GM19240 (cell line): ENCODE measurements at regions not wholly inside any gene's neighbourhood (a gene's known extent, or its start where the extent isn't known, plus 50 kb on each side); places are given as distances from the start of the nearest gene placed in this dataset.
"Not testable (repeated sequence)": the region's sequence is repeated elsewhere in the genome, so short reads cannot be mapped to it uniquely, and the experiment has no call there.

Experiments
- DNase-seq: peaks from one replicate; pipeline ENCODE4 v3.0.0; 2011; ENCODE audit warnings: low spot score; ENCODE audit not compliant: insufficient read length

DNA sequence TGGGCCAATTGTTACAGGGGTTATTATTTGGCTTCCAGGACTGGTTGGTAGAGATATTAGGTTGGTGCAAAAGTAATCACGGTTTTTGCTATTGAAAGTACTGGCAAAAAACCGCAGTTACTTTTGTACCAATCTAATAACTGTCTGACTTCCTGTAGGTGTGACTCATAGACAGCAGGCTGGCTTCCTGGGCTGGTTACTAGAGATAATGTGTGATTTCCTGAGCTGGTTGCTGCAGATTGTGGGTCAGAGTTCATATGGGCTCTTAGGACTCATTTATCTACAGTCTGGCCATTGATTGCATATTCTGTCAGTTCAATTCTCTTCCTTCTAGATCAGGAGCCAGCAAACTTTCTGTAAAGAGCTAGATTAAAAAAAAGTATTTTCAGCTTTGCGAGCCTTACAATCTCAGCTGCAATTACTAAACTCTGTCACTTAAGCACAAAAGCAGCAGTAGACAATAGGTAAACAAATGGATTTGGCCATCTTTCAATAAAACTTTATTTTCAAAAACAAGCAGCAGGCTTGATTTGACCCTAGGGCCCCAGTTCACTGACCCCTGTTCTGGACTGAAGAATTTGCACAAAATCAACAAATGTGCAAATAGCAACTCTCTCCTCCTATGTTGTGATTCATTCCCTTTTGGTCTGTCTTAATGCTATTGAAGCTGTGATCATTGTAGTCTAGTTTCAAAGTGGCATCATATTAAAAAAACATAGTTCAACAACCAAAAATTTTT lies 50.8 kb upstream of the BOD1L1 start:
- no peak for DNase-seq

DNA sequence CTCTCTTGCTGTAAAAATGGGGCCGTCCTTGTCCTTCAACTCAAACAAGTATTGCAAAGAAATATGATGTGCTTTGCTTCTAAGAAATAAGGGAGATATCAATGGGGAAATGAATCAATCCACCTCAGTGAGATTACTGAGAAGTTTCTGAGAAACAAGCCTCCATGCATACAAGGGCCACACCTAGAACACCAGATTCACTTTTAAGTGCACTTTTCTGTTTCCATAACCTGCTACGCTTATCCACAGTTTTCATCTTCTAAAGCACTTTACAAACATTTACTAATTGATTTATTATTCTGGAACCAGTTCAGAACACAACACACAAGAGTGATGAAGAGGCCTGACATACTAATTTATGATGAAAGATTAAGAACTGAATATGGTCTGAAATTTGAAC lies 54.0 kb upstream of the BOD1L1 start:
- DNase-seq, result no peak

DNA sequence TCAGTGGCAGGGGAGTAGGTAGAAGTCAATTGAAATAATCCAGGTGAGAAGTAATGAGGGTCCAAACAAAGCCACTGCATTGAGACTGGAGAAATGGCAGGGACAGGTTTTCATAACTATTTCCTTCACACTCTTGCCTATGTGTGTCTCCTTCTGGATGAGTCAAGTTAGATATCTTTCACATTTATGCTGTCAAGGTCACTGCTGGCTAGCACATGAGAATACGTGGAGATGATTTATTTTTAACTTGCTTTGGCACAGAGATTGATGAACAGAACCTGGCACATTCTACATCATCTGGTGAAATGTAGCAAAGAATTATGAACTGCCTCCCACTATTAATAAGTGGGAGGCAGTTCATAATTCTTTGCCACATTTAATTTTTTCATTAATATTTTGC lies 66.7 kb upstream of the BOD1L1 start:
- DNase-seq, result no peak

DNA sequence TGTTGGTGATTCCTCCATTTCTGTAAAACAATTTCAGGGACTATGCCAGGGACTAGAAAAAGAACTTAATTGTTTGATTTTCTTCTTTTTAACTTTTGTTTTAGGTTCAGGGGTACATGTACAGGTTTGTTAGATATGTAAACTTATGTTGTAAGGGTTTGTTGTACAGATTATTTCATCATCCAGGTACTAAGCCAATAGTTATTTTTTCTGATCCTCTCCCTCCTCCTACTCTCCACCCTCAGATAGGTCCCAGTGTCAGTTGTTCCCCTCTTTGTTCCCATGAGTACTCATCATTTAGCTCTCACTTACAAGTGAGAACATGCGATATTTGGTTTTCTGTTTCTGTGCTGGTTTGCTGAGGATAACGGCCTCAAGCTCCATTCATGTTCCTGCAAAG lies 70.8 kb upstream of the BOD1L1 start:
- no peak for DNase-seq

DNA sequence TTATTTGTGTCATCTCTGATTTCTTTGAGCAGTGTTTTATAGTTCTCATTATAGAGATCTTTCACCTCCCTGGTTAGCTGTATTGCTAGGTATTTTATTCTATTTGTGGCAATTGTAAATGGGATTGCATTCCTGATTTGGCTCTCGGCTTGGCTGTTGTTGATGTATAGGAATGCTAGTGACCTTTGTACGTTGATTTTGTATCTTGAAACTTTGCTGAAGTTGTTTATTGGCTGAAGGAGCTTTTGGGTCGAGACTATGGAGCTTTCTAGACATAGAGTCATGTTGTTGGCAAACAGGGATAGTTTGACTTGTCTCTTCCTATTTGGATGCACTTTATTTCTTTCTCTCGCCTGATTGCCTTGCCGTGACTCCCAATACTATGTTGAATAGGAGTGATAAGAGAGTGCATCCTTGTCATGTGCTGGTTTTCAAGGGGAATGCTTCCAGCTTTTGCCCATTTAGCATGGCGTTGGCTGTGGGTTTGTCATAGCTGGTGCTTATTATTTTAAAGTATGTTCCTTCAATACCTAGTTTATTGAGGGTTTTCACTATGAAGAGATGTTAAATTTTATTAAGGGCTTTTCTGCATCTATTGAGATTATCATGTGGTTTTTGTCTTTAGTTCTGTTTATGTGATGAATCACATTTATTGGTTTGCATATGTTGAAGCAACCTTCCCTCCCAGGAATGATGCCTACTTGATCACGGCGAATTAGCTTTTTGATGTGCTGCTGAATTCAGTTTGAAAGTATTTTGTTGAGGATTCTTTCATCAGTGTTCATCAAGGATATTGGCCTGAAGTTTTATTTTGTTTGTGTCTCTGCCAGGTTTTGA lies 72.7 kb upstream of the BOD1L1 start:
- no peak for DNase-seq

DNA sequence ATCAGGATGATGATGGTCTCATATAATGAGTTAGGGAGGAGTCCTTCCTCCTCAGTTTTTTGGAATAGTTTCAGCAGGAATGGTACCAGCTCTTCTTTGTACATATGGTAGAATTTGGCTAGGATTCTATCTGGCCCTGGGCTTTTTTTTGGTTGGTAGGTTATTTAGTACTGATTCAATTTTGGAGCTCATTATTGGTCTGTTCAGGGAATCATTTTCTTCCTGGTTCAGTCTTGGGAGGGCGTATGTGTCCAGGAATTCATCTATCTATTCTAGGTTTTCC lies 73.3 kb upstream of the BOD1L1 start:
- not testable (repeated sequence) for DNase-seq

DNA sequence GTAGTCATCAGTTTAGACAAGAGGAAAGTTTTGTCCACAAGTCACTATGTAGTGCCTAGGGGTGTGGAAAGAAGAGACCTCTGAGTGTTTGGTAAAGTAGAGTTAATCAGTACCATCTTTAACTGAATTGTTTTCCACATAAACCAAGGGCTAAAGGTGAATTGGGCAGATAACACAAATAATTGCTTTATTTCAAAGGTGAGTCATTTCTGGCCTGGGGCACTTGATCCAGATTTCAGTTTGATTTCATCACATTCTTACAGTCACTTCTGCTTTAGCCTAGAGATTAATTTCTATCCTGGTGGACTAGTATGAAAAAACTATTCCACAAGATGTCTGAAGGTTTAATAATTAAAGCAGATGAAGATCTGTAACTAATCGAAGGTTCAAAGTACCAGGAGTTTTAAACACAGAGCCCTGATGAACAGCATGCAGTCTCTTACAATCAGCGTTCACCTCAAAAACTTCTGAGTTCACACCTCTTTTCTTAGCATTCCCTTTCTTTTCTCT lies 74.5 kb upstream of the BOD1L1 start:
- DNase-seq, result no peak

DNA sequence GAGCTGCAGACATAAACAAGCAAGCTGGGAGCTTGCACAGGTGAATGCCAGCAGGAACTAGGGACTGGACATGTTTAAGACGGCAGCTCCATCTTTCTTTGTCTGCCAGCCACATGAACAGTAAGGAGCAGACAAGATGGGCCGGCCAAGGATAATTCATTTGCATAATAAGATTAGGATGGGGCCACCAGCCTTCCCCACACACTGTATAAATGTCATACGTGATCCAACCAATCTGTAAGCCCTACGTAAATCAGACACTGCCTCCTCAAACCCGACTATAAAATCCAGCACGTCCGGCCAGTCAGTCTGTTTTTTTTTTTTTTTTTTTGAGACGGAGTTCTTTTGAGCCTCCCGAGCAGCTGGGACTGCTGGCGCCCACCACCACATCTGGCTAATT lies 75.6 kb upstream of the BOD1L1 start:
- DNase-seq, result no peak

DNA sequence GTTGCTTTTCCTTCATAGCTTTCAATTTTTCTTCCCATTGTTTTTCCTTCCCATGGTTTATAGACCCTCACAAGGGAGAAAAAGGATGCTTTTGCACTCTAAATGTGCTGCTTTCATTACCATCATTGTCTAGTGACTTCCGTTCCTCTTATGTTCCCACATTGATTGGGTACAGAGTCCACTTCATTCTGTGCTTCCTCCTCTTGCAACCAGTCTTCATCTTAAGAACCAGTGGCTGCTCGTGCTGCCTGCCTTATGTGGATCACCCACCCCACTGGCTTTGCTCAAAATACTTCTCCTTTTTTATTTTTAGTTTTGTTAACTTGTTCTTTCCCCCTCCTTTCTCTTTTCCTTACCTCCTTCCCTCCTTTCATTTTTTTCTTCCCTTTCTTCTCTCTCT lies 76.5 kb upstream of the BOD1L1 start:
- DNase-seq, result no peak

DNA sequence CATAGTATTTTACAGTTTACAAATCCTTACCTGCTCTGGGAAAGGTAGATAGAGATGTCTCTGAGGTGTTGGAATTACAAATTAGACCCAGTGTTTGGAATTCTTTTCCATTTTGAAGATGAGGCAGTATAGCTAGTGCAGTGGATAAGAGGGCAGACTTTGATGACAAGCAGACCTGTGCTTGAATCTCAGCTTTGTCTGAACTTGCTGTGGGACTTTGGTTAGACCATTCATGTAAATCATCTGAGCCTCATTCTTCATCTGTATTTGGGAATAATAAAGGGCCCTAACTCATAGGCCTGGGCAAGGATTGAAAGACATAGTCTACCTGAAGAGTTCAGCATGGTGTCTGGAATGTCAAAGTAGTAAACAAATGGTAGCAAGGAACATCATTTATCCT lies 77.2 kb upstream of the BOD1L1 start:
- DNase-seq, result no peak

DNA sequence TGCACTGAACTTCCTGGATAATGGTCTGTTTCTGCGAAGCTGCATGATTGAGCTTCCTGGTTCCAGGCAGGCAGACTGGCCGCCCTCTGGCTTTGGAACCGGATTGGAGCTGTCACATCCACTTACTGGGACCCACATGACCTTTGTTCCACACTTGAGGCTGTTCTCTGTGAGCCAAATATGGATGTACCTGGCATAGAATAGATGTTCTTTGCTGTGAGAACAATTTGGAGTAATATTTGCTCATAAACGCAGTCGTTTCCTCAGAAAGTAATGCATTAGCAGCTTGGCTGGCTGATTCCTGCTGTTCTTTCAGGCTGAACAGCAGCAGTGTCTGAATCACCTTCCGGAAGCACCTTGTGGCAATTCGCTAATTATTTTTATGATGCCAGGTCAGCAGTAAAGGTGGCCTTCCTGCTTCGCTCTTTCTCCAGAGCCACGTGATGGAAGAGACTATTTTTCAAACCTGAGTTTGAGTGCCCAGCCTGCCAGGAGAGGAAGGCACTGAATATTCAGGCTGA lies 78.1 kb upstream of the BOD1L1 start:
- DNase-seq, result no peak

DNA sequence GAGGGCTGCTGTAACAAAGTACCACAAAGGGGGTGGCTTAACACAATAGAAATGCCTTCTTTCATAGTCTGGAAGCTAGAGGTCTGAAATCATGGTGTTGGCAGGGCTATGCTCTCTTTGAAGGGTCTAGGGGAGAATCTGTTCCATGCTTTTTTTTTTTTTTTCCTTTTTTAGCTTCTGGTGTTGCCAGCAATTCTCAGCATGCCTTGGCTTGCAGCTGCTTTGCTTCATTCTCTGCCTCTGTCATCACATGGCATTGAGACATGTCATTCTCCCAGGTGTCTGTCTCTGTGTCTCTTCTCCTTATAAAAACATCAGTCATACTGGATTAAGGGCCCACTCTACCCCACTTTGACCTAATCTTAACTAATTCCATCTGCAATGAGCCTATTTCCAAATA lies 78.6 kb upstream of the BOD1L1 start:
- no peak for DNase-seq

DNA sequence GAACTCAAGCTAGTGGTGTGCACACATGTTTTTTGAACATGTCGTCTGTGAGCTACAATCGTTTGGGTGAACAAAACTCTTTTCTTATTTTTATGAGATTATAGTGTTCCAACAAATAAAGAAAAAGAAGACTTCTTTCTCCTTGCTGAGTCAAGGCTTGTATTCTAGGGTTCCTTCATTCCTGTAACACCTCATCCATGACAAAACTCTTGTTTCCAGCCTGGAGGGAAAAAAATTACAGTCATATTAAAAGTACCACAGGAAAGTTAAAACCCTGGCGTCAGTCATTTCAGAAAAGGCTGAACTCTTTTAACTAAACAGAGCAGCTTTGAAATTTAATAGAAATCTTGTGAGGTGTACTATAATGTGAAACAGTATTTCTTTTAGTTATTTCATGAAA lies 79.2 kb upstream of the BOD1L1 start:
- DNase-seq, result no peak

DNA sequence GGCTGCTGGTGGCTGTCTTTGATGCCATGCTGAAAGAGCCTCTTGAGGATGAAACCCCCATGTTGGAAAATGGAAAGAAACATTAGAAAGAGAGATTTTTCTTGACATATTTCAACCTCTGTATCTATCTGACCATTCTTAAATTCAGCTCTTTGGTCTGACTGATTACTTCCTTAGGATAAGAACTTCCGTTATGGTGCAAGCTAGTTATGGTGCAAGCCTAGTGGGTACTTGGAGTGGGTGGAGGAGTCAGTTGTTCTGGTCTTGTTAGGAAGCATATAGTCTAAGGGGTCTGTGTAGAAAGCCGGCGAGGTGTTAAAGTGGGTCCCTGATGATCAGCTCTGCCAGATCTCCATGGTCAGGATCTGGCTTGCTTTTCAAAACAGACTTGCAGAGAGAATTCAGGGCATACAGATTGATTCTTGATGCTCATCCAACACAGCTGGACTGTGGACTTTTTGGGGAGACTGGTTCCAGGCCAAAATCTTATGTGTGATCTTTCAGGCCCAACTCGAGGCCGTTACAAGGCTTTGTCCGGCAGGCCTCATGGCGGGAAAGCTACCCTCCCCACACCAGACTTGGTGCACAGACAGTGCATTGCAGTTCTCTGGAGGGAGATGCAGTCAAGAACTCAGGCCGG lies 82.8 kb upstream of the BOD1L1 start:
- DNase-seq, result no peak

DNA sequence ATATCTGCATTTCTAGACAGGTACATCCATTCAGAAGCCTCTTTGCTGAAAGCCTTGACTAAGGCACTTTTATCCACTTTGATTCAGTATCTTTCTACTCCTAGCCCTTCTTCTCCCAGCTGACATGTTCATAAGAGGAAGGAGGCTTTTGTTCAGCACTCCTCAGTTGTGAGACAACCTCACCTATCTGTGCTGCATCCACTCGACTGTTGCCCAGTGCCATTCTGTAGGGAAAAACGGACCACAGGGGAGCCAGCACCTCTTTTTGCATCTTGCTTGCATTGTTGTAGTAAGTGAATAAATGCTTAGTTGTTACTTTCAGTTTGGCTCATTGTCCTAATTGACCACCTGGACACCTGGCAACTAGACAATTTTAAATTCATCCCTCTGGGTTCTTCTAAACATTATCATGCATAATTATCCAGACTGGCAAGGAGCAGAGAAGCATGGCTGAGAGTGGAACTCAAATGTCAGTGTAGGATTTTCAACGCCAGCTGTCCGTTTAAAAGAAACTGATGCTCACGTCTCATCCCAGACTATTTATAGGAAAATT lies 83.8 kb upstream of the BOD1L1 start:
- DNase-seq, result no peak

DNA sequence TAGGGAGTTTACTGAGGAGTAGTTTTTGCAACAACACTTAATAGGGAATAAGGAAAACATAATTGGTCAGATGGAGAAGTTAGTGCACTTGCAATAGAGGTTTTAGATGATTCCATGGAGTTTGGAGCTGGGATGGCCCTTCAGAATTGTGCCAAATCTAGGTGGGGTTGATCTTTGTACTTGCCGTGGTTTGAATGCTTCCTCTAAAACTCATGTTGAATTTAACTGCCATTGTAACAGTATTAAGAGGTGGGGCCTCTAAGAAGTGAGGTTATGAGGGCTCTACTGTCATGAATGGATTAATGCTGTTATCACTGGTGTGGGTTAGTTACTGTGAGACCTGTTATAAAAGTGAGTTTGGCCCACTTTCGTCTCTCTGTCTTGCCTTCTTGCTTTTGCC lies 94.4 kb upstream of the BOD1L1 start:
- no peak for DNase-seq

DNA sequence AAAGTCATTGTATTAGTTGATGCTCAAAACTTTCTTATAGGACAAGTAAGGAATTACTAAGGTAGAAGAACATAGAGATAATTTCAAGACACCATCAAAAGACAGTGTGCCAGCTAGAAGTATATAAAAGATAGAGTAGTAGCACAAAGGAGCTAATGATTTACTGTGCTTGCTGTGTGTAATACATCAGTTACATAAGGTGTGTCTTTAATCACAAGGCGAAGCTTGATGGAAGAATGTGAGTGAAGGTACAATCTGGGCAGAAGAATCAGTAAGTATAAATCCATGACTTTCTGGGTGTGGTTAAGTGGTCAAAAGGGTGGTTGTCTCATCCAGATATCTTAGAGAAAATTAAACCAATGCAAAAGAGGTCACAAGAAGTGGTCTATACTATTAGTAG lies 95.1 kb upstream of the BOD1L1 start:
- DNase-seq, result no peak

DNA sequence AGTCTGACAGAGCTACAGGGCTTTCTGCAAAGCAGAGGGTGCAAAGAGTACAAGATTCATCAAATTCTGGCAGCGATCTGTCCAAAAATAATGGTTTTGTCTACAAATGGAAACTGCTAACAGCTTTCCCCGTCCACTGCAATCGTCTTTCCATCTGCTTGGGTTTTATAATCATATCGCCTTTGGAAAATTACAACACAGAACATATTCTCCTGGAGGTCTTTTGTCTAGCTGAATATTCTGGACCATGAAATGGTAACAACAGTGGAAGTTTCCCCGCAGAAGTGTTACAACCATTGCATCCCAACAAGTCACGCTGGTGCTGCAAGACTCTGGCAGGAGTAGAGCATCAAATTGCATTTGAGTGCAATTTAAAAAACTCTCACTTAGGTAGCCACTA lies 101.2 kb upstream of the BOD1L1 start:
- DNase-seq, result no peak

DNA sequence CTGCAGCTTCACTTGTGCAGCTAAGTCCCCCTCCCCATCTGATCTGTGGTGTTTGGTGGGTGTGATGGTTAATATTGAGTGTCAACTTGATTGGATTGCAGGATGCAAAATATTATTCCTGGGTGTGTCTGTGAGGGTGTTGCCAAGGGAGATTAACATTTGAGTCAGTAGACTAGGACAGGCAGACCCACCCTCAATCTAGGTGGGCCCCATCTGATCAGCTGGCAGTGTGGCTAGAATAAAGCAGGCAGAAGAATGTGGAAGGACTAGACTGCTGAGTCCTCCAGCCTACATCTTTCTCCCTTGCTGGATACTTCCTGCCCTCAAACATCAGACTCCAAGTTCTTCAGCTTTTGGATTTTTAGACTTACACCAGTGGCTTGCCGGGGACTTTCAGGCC lies 103.5 kb upstream of the BOD1L1 start:
- DNase-seq, result no peak

DNA sequence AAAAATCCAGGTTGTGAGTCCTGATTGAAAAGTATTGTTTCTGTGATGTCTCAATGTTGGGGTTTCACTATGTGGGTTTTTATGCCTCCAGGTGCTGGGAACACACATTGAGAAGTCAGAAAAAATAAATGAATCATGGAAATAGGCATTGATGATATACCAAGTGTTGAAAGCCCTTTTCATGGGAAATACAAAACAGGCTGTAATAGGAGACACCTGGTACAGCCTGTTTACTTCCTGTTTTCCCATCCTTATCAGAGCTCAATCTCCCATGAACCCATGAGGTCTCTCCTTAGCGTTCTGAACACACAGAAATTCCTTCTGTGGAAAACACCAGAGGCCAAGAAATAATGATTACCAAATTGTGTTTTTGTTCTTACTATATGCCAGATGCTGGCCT lies 106.3 kb upstream of the BOD1L1 start:
- DNase-seq, result no peak

DNA sequence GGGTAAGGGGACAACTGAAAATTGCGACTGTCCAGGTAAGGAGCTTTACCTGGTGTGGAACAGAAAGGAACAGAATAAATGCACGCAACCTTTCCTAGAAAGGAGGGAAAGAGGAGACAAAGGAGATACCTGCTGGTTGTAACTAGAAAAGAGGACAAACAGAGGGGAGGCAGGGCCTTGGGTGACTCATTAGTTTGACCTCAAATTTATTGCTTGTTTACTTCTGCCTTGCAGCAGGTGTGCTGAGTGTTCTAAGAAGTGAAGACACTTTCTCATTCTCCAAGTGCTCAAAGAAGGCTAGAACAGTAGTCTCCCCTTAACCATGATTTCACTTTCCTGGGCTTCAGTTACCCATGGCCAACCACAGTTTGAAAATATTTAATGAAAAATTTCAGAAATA lies 123.1 kb upstream of the BOD1L1 start:
- no peak for DNase-seq

DNA sequence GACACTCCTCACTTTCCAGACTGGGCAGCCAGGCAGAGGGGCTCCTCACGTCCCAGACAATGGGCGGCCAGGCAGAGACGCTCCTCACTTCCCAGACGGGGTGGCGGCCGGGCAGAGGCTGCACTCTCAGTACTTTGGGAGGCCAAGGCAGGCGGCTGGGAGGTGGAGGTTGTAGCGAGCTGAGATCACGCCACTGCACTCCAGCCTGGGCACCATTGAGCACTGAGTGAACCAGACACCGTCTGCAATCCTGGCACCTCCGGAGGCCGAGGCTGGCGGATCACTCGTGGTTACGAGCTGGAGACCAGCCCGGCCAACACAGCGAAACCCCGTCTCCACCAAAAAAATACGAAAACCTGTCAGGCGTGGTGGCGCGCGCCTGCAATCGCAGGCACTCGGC lies 134.1 kb upstream of the BOD1L1 start:
- not testable (repeated sequence) for DNase-seq
